ENCODE measurements at regions not wholly inside any gene's neighbourhood (a gene's known extent, or its start where the extent isn't known, plus 50 kb on each side); places are given as distances from the start of the nearest gene placed in this dataset.

DNA sequence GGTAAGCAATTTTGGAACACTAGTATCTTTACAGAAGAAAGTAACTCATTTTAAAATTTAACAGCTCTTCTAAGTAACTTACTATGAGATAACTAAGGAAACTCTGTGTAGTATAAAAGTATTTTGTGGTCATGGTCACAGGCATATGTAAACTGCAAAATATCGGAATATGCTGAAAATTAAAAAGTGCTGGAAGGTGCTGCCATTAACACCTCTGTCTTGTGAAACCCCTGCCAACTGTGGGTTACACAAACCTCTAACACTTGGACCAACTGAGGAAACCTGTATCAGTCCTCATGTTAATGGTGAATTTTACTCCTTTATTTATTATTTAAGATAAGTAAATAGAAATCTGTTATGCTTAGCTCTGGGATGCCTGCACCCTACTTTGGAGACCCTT is 206.7 kb downstream of the LACC1 start:
- no peaks in the 10 kb centered on the region for H3K9me3 ChIP-seq (ENCODE audit: control insufficient read depth in 2 of 2, low read length in 2 of 2)
- H3K9ac ChIP-seq (ENCODE audit: low read depth in 1 of 2, low read length in 2 of 2) = no peak overlapping the region
- no peaks in the 10 kb centered on the region for H3K36me3 ChIP-seq (ENCODE audit: control insufficient read depth in 2 of 2, insufficient read depth in 2 of 2, low read length in 2 of 2)
- no peaks in the 10 kb centered on the region for H3K27me3 ChIP-seq (ENCODE audit: control insufficient read depth in 2 of 2, insufficient read depth in 2 of 2, low read length in 2 of 2)
- H3K4me3 ChIP-seq (ENCODE audit: low read length in 2 of 2) = no peak overlapping the region
- H3K27ac ChIP-seq (ENCODE audit: low read depth in 2 of 2, low read length in 2 of 2) = no peak overlapping the region
- H3K4me1 ChIP-seq (ENCODE audit: control insufficient read depth in 2 of 2, insufficient read depth in 2 of 2, low read length in 2 of 2) = no peaks in the 10 kb centered on the region

DNA sequence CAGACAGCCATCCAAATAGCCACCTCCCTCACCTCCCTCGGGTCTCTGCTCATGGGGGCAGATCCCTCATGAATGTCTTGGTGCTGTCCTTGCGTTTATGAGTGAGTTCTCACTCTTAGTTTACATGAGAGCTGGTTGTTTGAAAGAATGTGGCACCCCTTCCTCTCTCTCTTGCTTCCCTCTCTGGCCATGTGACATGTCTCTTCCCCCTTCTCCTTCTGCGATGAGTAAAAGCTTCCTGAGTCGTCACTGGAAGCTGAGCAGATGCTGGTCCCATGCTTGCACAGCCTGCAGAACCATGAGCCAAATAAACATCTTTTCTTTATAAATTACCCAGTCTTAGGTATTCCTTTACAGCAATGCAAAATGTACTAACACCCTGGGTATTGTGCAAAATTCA is 208.7 kb downstream of the LACC1 start:
- H3K36me3 ChIP-seq (ENCODE audit: control insufficient read depth in 2 of 2, insufficient read depth in 2 of 2, low read length in 2 of 2) = no peaks in the 10 kb centered on the region

DNA sequence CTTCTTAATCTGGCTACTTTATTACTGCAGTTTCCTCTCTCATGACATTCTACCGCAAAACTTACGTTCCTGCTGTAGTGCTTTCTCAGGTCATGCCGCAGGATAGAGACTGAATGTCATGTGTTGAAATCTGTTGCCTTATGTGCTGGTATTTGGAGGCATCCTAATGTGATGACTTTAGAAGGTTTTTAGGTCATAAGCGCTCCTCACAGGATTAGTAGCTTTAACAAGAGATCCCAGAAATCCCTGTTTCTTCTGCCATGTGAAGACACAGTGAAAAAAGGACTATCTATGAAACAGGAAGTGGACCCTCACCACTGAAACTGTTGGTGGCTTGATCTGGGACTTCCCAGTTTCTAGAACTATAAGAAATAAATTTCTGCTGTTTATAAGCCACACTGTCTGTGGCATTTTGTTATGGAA is 209.3 kb downstream of the LACC1 start:
- H3K4me3 ChIP-seq (ENCODE audit: low read length in 2 of 2) = no peak overlapping the region
- no peaks in the 10 kb centered on the region for H3K36me3 ChIP-seq (ENCODE audit: control insufficient read depth in 2 of 2, insufficient read depth in 2 of 2, low read length in 2 of 2)
- no peaks in the 10 kb centered on the region for H3K27me3 ChIP-seq (ENCODE audit: control insufficient read depth in 2 of 2, insufficient read depth in 2 of 2, low read length in 2 of 2)
- H3K9ac ChIP-seq (ENCODE audit: low read depth in 1 of 2, low read length in 2 of 2) = no peak overlapping the region
- peaks cover 4% of the 10 kb centered on the region in 2 donors for H3K4me1 ChIP-seq (ENCODE audit: control insufficient read depth in 2 of 2, insufficient read depth in 2 of 2, low read length in 2 of 2)
- H3K9me3 ChIP-seq (ENCODE audit: control insufficient read depth in 2 of 2, low read length in 2 of 2) = no peaks in the 10 kb centered on the region
- H3K27ac ChIP-seq (ENCODE audit: low read depth in 2 of 2, low read length in 2 of 2) = no peak overlapping the region

More for the DNA sequence above, 208.7 kb downstream of the LACC1 start:
- Histone ChIP-seq H3K27ac (ENCODE audit: low read depth in 2 of 2, low read length in 2 of 2) (no peak overlapping the region), H3K9me3 (ENCODE audit: control insufficient read depth in 2 of 2, low read length in 2 of 2) (no peaks in the 10 kb centered on the region), H3K4me1 (ENCODE audit: control insufficient read depth in 2 of 2, insufficient read depth in 2 of 2, low read length in 2 of 2) (peaks cover 4% of the 10 kb centered on the region in 2 donors), H3K27me3 (ENCODE audit: control insufficient read depth in 2 of 2, insufficient read depth in 2 of 2, low read length in 2 of 2) (no peaks in the 10 kb centered on the region), H3K4me3 (ENCODE audit: low read length in 2 of 2) (no peak overlapping the region), H3K9ac (ENCODE audit: low read depth in 1 of 2, low read length in 2 of 2) (no peak overlapping the region)

DNA sequence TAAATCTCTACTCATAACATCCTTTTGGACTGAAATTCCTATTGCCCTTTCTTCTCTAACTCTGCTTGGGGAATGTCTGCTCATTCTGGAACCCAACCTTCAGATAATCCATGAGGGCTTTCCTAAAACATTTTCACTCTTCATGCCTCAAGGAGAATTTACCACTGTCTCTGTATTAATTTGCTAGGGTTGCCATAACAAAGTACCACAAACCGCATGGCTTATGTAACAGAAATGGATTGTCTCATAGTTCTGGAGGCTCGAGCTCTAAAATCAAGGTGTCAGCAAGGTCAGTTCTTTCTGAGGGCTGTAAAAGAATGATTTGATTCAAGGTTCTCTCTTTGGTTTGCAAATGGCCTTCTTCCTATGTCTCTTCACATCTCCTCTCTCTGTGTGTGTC is 209.7 kb downstream of the LACC1 start:
- Histone ChIP-seq H3K4me3 (ENCODE audit: low read length in 2 of 2) (no peak overlapping the region), H3K36me3 (ENCODE audit: control insufficient read depth in 2 of 2, insufficient read depth in 2 of 2, low read length in 2 of 2) (no peaks in the 10 kb centered on the region), H3K9ac (ENCODE audit: low read depth in 1 of 2, low read length in 2 of 2) (no peak overlapping the region), H3K27me3 (ENCODE audit: control insufficient read depth in 2 of 2, insufficient read depth in 2 of 2, low read length in 2 of 2) (no peaks in the 10 kb centered on the region), H3K9me3 (ENCODE audit: control insufficient read depth in 2 of 2, low read length in 2 of 2) (no peaks in the 10 kb centered on the region), H3K4me1 (ENCODE audit: control insufficient read depth in 2 of 2, insufficient read depth in 2 of 2, low read length in 2 of 2) (peaks cover 4% of the 10 kb centered on the region in 2 donors), H3K27ac (ENCODE audit: low read depth in 2 of 2, low read length in 2 of 2) (no peak overlapping the region)

DNA sequence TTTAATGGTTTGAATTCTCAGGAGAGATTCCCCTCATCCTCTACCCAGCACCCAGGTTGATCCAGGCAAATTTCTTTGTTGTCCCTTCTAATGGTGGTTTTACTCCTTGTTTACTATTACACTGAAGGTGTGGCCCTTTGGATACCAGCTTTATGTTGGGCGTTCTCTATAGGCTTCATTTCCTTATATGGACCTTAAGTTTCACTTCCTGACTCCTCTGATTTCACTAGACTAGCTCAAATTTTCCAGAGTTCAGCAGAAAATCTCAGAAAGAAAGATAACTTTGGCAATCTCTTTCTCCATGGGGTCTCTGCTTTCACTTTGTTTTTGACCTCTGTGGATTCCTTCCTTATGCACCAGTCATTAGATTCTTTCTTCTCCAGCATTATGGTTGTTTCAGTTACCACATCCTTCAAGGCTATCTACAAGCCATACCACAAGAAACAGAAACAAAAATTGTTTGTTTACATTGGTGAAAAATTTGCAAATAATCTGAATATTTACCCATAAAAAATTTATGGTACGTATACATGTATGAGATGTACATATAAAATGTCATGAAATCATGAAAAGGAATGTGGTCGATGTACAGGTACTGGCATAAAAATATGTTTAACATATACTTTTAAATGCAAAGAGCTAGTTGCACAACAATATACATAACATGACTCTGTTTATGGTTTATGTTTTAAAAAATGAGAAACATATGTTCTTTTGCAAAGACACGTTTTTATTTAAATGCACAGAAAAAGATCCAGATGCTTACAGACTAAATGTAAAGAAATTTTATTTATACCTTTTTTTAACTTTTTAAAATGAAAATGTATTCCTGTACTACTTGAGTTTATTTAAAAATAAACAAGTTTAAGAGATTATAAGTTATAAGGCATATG is 212.6 kb downstream of the LACC1 start:
- Histone ChIP-seq H3K27me3 (ENCODE audit: control insufficient read depth in 2 of 2, insufficient read depth in 2 of 2, low read length in 2 of 2) (no peaks in the 10 kb centered on the region), H3K36me3 (ENCODE audit: control insufficient read depth in 2 of 2, insufficient read depth in 2 of 2, low read length in 2 of 2) (no peaks in the 10 kb centered on the region), H3K9me3 (ENCODE audit: control insufficient read depth in 2 of 2, low read length in 2 of 2) (no peaks in the 10 kb centered on the region), H3K27ac (ENCODE audit: low read depth in 2 of 2, low read length in 2 of 2) (no peak overlapping the region), H3K4me1 (ENCODE audit: control insufficient read depth in 2 of 2, insufficient read depth in 2 of 2, low read length in 2 of 2) (peaks cover 4% of the 10 kb centered on the region in 2 donors), H3K9ac (ENCODE audit: low read depth in 1 of 2, low read length in 2 of 2) (no peak overlapping the region), H3K4me3 (ENCODE audit: low read length in 2 of 2) (no peak overlapping the region)

DNA sequence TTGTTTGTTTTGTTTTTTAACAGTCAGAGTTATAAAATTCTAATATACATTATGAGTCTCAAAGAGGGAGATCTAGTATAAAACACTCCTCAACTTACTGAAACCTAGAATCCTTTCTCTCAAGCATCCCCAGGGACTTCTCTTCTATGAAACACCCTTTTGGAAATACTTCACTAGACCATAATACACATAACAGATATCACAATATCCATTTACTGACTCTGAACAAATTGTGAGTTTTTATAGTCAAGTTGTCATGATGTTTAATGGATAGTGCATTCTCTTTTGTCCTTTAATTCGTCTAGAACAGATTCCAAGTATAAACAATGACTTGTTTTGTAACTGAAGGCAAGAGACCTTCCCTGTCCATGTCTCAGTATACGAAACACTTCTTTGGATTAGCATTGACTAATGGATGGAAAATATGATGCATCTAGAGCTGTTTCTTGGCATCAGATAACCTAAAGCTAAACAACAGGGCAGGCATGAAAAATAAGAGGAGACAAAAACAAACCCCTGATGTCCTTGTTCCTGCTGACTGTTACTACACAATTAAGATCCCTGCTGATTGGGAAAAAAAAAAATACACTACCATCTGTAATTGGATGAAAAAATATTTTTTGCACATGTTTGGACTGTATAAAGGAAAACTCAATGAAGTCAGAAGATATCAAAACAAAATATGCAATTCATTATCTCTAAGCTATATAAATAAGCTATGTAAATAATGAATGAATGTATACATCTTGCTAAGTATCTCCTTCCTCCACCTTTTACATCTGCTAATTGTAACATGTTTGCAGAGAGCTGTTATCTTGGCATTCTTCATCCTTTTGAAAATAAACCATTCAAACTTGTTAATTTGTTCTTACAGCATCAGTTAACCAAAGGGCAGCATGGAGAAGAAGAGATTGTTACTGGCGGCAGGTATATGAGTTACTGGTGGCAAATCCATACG is 214.2 kb downstream of the LACC1 start:
- H3K9me3 ChIP-seq (ENCODE audit: control insufficient read depth in 2 of 2, low read length in 2 of 2) = no peaks in the 10 kb centered on the region
- H3K4me3 ChIP-seq (ENCODE audit: low read length in 2 of 2) = no peak overlapping the region
- no peaks in the 10 kb centered on the region for H3K27me3 ChIP-seq (ENCODE audit: control insufficient read depth in 2 of 2, insufficient read depth in 2 of 2, low read length in 2 of 2)
- H3K4me1 ChIP-seq (ENCODE audit: control insufficient read depth in 2 of 2, insufficient read depth in 2 of 2, low read length in 2 of 2) = peaks cover 4% of the 10 kb centered on the region in 2 donors
- no peaks in the 10 kb centered on the region for H3K36me3 ChIP-seq (ENCODE audit: control insufficient read depth in 2 of 2, insufficient read depth in 2 of 2, low read length in 2 of 2)
- H3K27ac ChIP-seq (ENCODE audit: low read depth in 2 of 2, low read length in 2 of 2) = no peak overlapping the region
- no peak overlapping the region for H3K9ac ChIP-seq (ENCODE audit: low read depth in 1 of 2, low read length in 2 of 2)

DNA sequence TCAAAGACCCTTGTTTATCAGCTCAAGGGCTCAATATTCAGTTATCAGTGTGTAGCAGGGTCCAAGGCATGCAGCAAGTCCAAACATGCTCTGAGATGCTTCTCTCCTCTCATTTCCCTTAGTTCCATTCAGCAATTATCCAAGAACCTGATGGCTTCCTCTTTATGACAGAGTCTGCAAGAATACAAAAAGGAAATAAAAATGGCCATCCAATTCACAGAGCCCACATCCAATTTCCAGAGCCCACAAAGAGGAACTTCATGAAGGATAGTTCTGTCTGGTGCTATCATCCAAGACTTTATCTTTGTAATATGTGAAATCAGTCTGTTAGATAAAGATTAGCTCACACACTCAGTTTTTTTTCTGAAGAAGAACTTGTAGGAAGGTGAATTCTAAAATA is 217.2 kb downstream of the LACC1 start:
- H3K9me3 ChIP-seq (ENCODE audit: control insufficient read depth in 2 of 2, low read length in 2 of 2) = no peaks in the 10 kb centered on the region
- H3K27ac ChIP-seq (ENCODE audit: low read depth in 2 of 2, low read length in 2 of 2) = no peak overlapping the region
- no peak overlapping the region for H3K9ac ChIP-seq (ENCODE audit: low read depth in 1 of 2, low read length in 2 of 2)
- no peak overlapping the region for H3K4me3 ChIP-seq (ENCODE audit: low read length in 2 of 2)
- peaks cover 4% of the 10 kb centered on the region in 2 donors for H3K4me1 ChIP-seq (ENCODE audit: control insufficient read depth in 2 of 2, insufficient read depth in 2 of 2, low read length in 2 of 2)
- H3K27me3 ChIP-seq (ENCODE audit: control insufficient read depth in 2 of 2, insufficient read depth in 2 of 2, low read length in 2 of 2) = no peaks in the 10 kb centered on the region
- H3K36me3 ChIP-seq (ENCODE audit: control insufficient read depth in 2 of 2, insufficient read depth in 2 of 2, low read length in 2 of 2) = no peaks in the 10 kb centered on the region

DNA sequence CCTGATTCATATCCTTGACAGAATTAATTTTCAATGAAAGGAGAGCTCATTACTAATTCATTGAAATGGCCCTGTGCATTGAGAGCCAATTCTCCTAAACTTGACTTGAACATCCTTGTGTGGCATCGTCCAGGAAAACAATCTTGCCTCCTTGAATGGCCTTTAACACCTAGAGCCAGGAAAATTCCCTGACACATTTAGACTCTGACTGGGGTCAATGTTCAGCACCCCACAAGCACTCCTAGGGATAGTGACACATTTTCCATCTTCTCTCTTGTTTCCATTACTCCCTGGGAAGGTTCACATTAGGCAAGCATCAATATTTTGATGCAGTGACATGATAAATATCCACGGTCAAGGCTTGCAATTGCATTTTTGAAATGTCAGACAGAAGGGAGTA is 218.9 kb downstream of the LACC1 start:
- no peaks in the 10 kb centered on the region for H3K27me3 ChIP-seq (ENCODE audit: control insufficient read depth in 2 of 2, insufficient read depth in 2 of 2, low read length in 2 of 2)
- H3K27ac ChIP-seq (ENCODE audit: low read depth in 2 of 2, low read length in 2 of 2) = no peak overlapping the region
- peaks cover 5 to 10% of the 10 kb centered on the region in 2 donors for H3K4me1 ChIP-seq (ENCODE audit: control insufficient read depth in 2 of 2, insufficient read depth in 2 of 2, low read length in 2 of 2)
- H3K9me3 ChIP-seq (ENCODE audit: control insufficient read depth in 2 of 2, low read length in 2 of 2) = no peaks in the 10 kb centered on the region
- H3K36me3 ChIP-seq (ENCODE audit: control insufficient read depth in 2 of 2, insufficient read depth in 2 of 2, low read length in 2 of 2) = no peaks in the 10 kb centered on the region
- no peak overlapping the region for H3K9ac ChIP-seq (ENCODE audit: low read depth in 1 of 2, low read length in 2 of 2)
- H3K4me3 ChIP-seq (ENCODE audit: low read length in 2 of 2) = no peak overlapping the region

DNA sequence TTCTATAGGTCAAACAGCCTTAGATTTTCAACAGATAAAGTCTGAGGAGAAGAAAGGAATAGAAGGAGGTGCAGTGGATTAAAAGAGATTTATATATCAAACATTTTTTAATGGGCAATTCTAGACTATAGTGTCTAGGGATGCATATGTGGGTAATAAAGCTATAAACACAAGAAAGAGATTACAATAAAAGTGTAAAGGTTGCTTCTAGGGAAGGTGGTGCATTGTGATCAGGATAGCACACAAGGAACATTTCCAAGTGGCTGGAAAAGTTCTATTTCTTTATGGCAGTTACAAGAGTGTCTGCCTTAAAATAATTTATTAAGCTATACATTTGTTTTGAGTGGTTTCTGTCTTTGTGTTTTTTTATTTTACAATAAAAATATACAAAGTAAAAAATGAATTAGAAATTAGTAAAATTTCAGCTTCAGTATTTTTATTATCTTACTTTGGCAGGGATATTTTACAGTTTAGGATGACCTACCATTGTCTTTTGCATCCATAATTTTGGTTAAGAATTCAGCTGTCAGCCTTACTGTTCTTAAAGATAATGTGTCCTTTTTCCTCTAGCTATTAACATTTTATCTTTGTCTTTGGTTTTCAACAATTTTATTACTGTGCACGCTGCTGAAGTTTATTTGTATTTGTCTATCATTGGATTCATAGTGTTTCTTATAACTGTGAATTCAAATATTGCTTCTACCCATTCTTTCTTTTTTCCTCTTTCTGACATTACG is 221.8 kb downstream of the LACC1 start:
- Histone ChIP-seq H3K4me3 (ENCODE audit: low read length in 2 of 2) (no peak overlapping the region), H3K27me3 (ENCODE audit: control insufficient read depth in 2 of 2, insufficient read depth in 2 of 2, low read length in 2 of 2) (no peaks in the 10 kb centered on the region), H3K9ac (ENCODE audit: low read depth in 1 of 2, low read length in 2 of 2) (no peak overlapping the region), H3K9me3 (ENCODE audit: control insufficient read depth in 2 of 2, low read length in 2 of 2) (no peaks in the 10 kb centered on the region), H3K27ac (ENCODE audit: low read depth in 2 of 2, low read length in 2 of 2) (peak overlapping the region; percentile 19 to 44), H3K4me1 (ENCODE audit: control insufficient read depth in 2 of 2, insufficient read depth in 2 of 2, low read length in 2 of 2) (peaks cover 29 to 34% of the 10 kb centered on the region in 2 donors), H3K36me3 (ENCODE audit: control insufficient read depth in 2 of 2, insufficient read depth in 2 of 2, low read length in 2 of 2) (no peaks in the 10 kb centered on the region)
